Mesenchymal stem cell (in vitro differentiated cells and primary cell): ENCODE measurements at regions not wholly inside any gene's neighbourhood (a gene's known extent, or its start where the extent isn't known, plus 50 kb on each side); places are given as distances from the start of the nearest gene placed in this dataset.
A peak's percentile ranks its signal among the peaks of the same experiment; 100 is the strongest.

Experiments
- DNase-seq: peaks from one replicate; pipeline ENCODE4 v3.0.0-alpha.2; 2013
- H2AFZ ChIP-seq: one replicate; pipeline ENCODE4 v1.6.1; 2013; ENCODE audit warnings: low read depth, mild to moderate bottlenecking, control low read depth, inconsistent platforms, low read length, moderate library complexity
- H2AK5ac ChIP-seq: 2 replicates; pipeline ENCODE4 v1.6.1; 2013; ENCODE audit warnings: low read length, moderate library complexity, mild to moderate bottlenecking, inconsistent platforms; ENCODE audit not compliant: severe bottlenecking
- H2BK120ac ChIP-seq: one replicate; pipeline ENCODE4 v1.6.1; 2013; ENCODE audit warnings: low read depth, mild to moderate bottlenecking, inconsistent platforms, low read length, moderate library complexity
- H2BK12ac ChIP-seq, 2 experiments: one replicate each; pipeline ENCODE4 v1.6.1; 2013; ENCODE audit warnings: inconsistent platforms in 2 of 2, low read length in 2 of 2, mild to moderate bottlenecking in 2 of 2, moderate library complexity in 2 of 2, control low read depth in 1 of 2
- H2BK15ac ChIP-seq: one replicate; pipeline ENCODE4 v1.6.1; 2013; ENCODE audit warnings: mild to moderate bottlenecking, low read depth, inconsistent platforms; ENCODE audit not compliant: poor library complexity, severe bottlenecking
- H2BK5ac ChIP-seq: 2 replicates; pipeline ENCODE4 v1.6.1; 2013; ENCODE audit warnings: low read depth, mild to moderate bottlenecking, low read length, control low read depth, inconsistent platforms; ENCODE audit not compliant: poor library complexity, severe bottlenecking
- H3K14ac ChIP-seq, 2 experiments: one replicate each; pipeline ENCODE4 v1.6.1; 2013; ENCODE audit warnings: inconsistent platforms in 2 of 2, low read length in 2 of 2, control low read depth in 1 of 2, mild to moderate bottlenecking in 1 of 2, moderate library complexity in 1 of 2
- H3K18ac ChIP-seq, 2 experiments: one replicate each; pipeline ENCODE4 v1.6.1; 2013; ENCODE audit warnings: inconsistent platforms in 2 of 2, low read length in 2 of 2, control low read depth in 1 of 2, low read depth in 1 of 2, mild to moderate bottlenecking in 1 of 2
- H3K23ac ChIP-seq, 2 experiments: one replicate each; pipeline ENCODE4 v1.6.1; 2013; ENCODE audit warnings: inconsistent platforms in 2 of 2, low read length in 2 of 2, mild to moderate bottlenecking in 2 of 2, moderate library complexity in 2 of 2, control low read depth in 1 of 2
- H3K27ac ChIP-seq: 2 replicates; pipeline ENCODE4 v1.5.1; 2013; ENCODE audit warnings: mild to moderate bottlenecking, moderate library complexity, low read length, control low read depth, inconsistent platforms; ENCODE audit not compliant: poor library complexity, severe bottlenecking
- H3K27me3 ChIP-seq, 2 experiments: 2 replicates each; pipeline versions ENCODE4 v1.6.1 to v1.7.0; 2013; ENCODE audit warnings: low read length in 2 of 2, mild to moderate bottlenecking in 2 of 2, moderate library complexity in 2 of 2, control low read depth in 1 of 2, inconsistent platforms in 1 of 2; ENCODE audit not compliant: control insufficient read depth in 1 of 2, insufficient read depth in 1 of 2
- H3K36me3 ChIP-seq, 2 experiments: 2 replicates each; pipeline versions ENCODE4 v1.6.1 to v1.7.0; 2013; ENCODE audit warnings: low read length in 2 of 2, control low read depth in 1 of 2, inconsistent platforms in 1 of 2, low read depth in 1 of 2, mild to moderate bottlenecking in 1 of 2; ENCODE audit not compliant: insufficient read depth in 2 of 2, control insufficient read depth in 1 of 2
- H3K4ac ChIP-seq, 2 experiments: one replicate each; pipeline ENCODE4 v1.6.1; 2013; ENCODE audit warnings: inconsistent platforms in 2 of 2, low read length in 2 of 2, mild to moderate bottlenecking in 2 of 2, moderate library complexity in 2 of 2, control low read depth in 1 of 2, low read depth in 1 of 2
- H3K4me1 ChIP-seq: 2 replicates; pipeline ENCODE4 v1.6.1; 2013; ENCODE audit warnings: low read depth, low read length, control low read depth; ENCODE audit not compliant: control insufficient read depth, insufficient read depth
- H3K4me2 ChIP-seq: 2 replicates; pipeline ENCODE4 v1.6.1; 2013; ENCODE audit warnings: low read length, mild to moderate bottlenecking, inconsistent platforms; ENCODE audit not compliant: poor library complexity, severe bottlenecking
- H3K4me3 ChIP-seq, 2 experiments: 2 replicates each; pipeline versions ENCODE4 v1.5.1 to v1.7.0; 2013; ENCODE audit warnings: low read length in 2 of 2, mild to moderate bottlenecking in 2 of 2, control low read depth in 1 of 2, low read depth in 1 of 2; ENCODE audit not compliant: insufficient read depth in 1 of 2
- H3K79me1 ChIP-seq: replicated peaks from 2 replicates; pipeline ENCODE4 v1.6.1; 2013; ENCODE audit warnings: mild to moderate bottlenecking, control low read depth, low read length, inconsistent platforms; ENCODE audit not compliant: poor library complexity, severe bottlenecking
- H3K9ac ChIP-seq: 2 replicates; pipeline ENCODE4 v1.7.0; 2013; ENCODE audit warnings: mild to moderate bottlenecking, low read length, moderate library complexity
- H3K9me3 ChIP-seq: 2 replicates; pipeline ENCODE4 v1.7.0; 2013; ENCODE audit warnings: mild to moderate bottlenecking, low read length; ENCODE audit not compliant: control insufficient read depth
- H4K8ac ChIP-seq: one replicate; pipeline ENCODE4 v1.6.1; 2013; ENCODE audit warnings: inconsistent platforms, mild to moderate bottlenecking, low read length, moderate library complexity
- H4K91ac ChIP-seq: one replicate; pipeline ENCODE4 v1.6.1; 2013; ENCODE audit warnings: mild to moderate bottlenecking, low read length, inconsistent platforms
- WGBS: methylation state at CpG from one replicate; pipeline ENCODE4 v1.1.7; 2013; ENCODE audit warnings: mixed read lengths; 5-methylcytosine and 5-hydroxymethylcytosine counted together

GRCh38 chr5:85109616-85110015, 724.9 kb upstream of the EDIL3 start:
- no peak overlapping the region for H4K91ac ChIP-seq
- H3K79me1 ChIP-seq: no peaks in the 10 kb centered on the region
- no peak overlapping the region for H2AK5ac ChIP-seq
- H3K27me3 ChIP-seq: no peaks in the 10 kb centered on the region
- no peak overlapping the region for H2BK12ac ChIP-seq
- H2BK120ac ChIP-seq: no peak overlapping the region
- no peak overlapping the region for H3K27ac ChIP-seq
- no peaks in the 10 kb centered on the region for H3K36me3 ChIP-seq
- peaks cover 9% of the 10 kb centered on the region for H3K9me3 ChIP-seq
- no peak overlapping the region for H2BK15ac ChIP-seq
- WGBS: no CpG with 5 or more reads among the region's 1 CpG
- DNase-seq: peak; percentile 48
- no peak overlapping the region for H3K23ac ChIP-seq
- H3K4me3 ChIP-seq: no peak overlapping the region
- no peak overlapping the region for H3K4me2 ChIP-seq
- H2BK5ac ChIP-seq: no peak overlapping the region
- no peaks in the 10 kb centered on the region for H3K4me1 ChIP-seq
- H3K18ac ChIP-seq: no peak overlapping the region
- no peak overlapping the region for H3K9ac ChIP-seq
- no peak overlapping the region for H3K14ac ChIP-seq
- no peak overlapping the region for H2AFZ ChIP-seq
- H4K8ac ChIP-seq: no peak overlapping the region
- no peak overlapping the region for H3K4ac ChIP-seq

DNA sequence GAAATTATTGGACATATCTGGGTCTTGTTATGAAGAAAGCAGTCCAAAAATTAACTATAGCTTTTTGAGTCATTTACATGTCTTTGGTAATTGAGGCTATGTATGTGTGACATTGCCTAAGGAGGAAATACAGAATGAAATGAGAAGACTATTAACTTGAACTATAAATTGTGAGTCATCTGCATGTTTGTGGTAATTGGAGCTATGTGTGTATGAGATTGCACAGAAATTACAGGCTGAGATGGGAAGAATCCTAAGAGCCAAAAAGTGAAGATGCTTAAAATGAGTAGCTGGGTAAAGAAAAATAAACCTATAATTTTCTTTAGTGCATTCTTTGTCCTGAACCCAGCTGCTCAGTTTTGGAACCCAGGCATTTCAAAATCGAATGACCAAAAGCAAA, 747.6 kb upstream of the EDIL3 start:
- Histone ChIP-seq H3K9ac (no peak overlapping the region), H3K4ac (no peak overlapping the region), H3K4me2 (no peak overlapping the region), H3K79me1 (no peaks in the 10 kb centered on the region), H4K91ac (no peak overlapping the region), H3K27me3 (no peaks in the 10 kb centered on the region), H2BK120ac (no peak overlapping the region), H3K4me1 (no peaks in the 10 kb centered on the region), H3K27ac (no peak overlapping the region), H2AFZ (no peak overlapping the region), H2BK15ac (no peak overlapping the region), H3K23ac (no peak overlapping the region), H4K8ac (no peak overlapping the region), H3K14ac (no peak overlapping the region), H2AK5ac (no peak overlapping the region), H3K36me3 (no peaks in the 10 kb centered on the region), H2BK12ac (no peak overlapping the region), H3K4me3 (no peak overlapping the region), H2BK5ac (no peak overlapping the region), H3K18ac (no peak overlapping the region), H3K9me3 (no peaks in the 10 kb centered on the region)
- peak; percentile 56 for DNase-seq
- WGBS: no CpG with 5 or more reads among the region's 1 CpG

DNA sequence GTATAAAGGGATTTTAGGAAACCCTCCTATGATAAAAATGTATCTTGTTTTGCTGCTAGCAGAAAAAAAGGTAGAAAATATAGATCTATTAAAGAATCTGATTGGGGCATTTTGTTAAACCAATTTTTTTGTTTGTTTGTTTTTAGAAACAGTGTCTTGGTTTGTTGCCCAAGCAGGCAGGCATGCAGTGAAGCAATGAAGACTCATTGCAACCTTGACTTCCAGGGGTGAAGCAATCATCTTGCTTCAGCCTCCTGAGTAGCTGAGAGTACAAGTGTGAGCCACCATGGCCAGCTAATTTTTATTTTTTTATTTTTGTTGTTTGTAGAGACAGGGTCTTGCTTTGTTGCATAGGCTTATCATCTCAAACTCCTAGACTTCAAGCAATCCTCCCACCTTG, 755.8 kb upstream of the EDIL3 start:
- no peak overlapping the region for H3K18ac ChIP-seq
- peak; percentile 7 for DNase-seq

DNA sequence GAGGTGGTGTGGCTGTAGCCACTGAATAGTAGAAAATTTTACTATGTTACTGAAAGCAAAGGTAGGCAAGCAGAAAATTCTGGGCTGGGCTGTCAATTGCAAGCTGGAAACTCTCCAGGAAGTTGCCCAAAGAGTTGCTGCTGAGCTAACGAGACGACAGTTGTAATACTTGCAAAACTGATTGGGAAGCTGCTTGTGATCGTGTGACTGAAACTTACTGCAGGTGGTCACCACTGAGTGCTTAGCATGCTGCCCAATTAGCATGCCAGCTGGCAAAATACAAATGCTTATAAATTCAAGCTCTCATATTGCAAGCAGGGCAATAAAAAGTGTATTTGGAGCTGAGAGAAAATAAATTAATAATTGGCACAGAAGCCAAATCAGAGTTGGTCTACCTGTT, 758.5 kb upstream of the EDIL3 start:
- Histone ChIP-seq H3K4ac (no peak overlapping the region), H2BK12ac (no peak overlapping the region), H3K23ac (no peak overlapping the region), H4K8ac (no peak overlapping the region), H3K9ac (no peak overlapping the region), H2BK120ac (no peak overlapping the region), H3K4me2 (no peak overlapping the region), H3K79me1 (no peaks in the 10 kb centered on the region), H3K4me3 (no peak overlapping the region), H3K18ac (no peak overlapping the region), H3K14ac (no peak overlapping the region), H2AK5ac (no peak overlapping the region), H4K91ac (no peak overlapping the region), H2BK5ac (no peak overlapping the region), H3K27ac (no peak overlapping the region), H3K27me3 (no peaks in the 10 kb centered on the region), H3K4me1 (no peaks in the 10 kb centered on the region), H3K9me3 (no peaks in the 10 kb centered on the region), H2AFZ (no peak overlapping the region), H3K36me3 (no peaks in the 10 kb centered on the region), H2BK15ac (no peak overlapping the region)
- no peak for DNase-seq
- 83% methylated on average over 3 of the region's 3 CpGs for WGBS

More for the DNA sequence above, 755.8 kb upstream of the EDIL3 start:
- Histone ChIP-seq H3K23ac (no peak overlapping the region), H3K9ac (no peak overlapping the region), H2BK15ac (no peak overlapping the region), H3K79me1 (no peaks in the 10 kb centered on the region), H4K91ac (no peak overlapping the region), H3K27me3 (no peaks in the 10 kb centered on the region), H3K14ac (no peak overlapping the region), H2BK12ac (no peak overlapping the region), H3K4me1 (no peaks in the 10 kb centered on the region), H4K8ac (no peak overlapping the region), H3K36me3 (no peaks in the 10 kb centered on the region), H3K27ac (no peak overlapping the region), H3K4ac (no peak overlapping the region), H2AK5ac (no peak overlapping the region), H2BK120ac (no peak overlapping the region), H3K4me2 (no peak overlapping the region), H3K9me3 (no peaks in the 10 kb centered on the region), H3K4me3 (no peak overlapping the region), H2AFZ (no peak overlapping the region), H2BK5ac (no peak overlapping the region)
